ENCODE measurements at regions not wholly inside any gene's neighbourhood (a gene's known extent, or its start where the extent isn't known, plus 50 kb on each side); places are given as distances from the start of the nearest gene placed in this dataset.
"Not testable (repeated sequence)": the region's sequence is repeated elsewhere in the genome, so short reads cannot be mapped to it uniquely, and the experiment has no call there.

DNA sequence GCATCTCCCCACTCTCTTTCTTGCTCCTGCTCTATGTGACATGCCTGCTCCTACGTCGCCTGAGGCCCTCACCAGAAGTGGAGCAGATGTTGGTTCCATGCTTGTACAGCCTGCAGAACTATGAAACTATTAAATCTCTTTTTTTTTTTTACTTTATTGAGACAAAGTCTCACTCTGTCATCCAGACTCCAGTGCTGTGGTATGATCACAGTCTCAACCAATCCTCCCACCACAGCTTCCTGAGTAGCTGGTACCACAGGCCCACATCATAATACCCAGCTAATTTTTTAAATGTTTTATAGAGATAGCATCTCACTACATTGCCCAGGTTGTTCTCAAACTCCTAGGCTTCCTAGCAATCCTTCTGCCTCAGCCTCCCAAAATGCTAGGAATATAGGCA is 1067.7 kb downstream of the PCDH9 start:
- in situ Hi-C loops (cut with MboI; ENCODE audit: low pct_unique_long_range_greater_than_20kb, low sequenced_read_pairs): no loop called here
- no peak for DNase-seq

DNA sequence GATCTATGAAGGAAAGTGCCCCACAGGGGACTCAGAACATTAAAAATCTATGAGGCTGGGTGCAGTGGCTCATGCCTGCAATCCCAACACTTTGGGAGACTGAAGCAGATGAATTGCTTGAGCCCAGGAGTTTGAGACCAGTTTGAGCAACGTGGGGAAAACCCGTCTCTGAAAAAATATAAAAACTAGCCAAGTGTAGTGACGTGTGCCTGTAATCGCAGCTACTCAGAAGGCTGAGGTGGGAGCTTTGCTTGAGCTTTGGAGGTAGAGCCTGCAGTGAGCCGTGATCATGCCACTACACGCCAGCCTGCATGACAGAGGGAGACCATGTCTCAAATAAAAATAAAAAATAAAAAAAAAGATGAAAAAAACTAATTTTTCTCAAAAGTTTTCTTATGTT is 1070.6 kb downstream of the PCDH9 start:
- in situ Hi-C loops (cut with MboI; ENCODE audit: low pct_unique_long_range_greater_than_20kb, low sequenced_read_pairs): no loop called here
- no peak for DNase-seq

DNA sequence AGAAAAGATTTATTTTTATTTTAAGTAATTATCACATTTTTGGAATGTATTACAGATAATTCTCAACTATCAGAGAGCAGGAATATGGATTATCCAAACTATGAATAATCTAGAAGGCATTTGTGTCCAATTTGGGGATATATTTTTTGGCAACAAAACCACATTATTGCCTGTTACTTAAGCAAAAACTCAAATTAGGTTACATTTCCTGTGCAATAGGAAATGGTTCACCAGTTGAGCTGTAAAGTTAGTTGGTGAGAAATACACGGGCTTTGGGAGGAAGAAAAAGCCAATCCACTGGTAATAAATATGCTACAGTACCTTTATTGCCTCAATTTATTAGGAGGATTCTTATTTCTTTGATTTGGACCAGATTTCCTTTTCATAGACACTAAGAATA is 1075.2 kb downstream of the PCDH9 start:
- no peak for DNase-seq
- in situ Hi-C loops (cut with MboI; ENCODE audit: low pct_unique_long_range_greater_than_20kb, low sequenced_read_pairs): no loop called here

DNA sequence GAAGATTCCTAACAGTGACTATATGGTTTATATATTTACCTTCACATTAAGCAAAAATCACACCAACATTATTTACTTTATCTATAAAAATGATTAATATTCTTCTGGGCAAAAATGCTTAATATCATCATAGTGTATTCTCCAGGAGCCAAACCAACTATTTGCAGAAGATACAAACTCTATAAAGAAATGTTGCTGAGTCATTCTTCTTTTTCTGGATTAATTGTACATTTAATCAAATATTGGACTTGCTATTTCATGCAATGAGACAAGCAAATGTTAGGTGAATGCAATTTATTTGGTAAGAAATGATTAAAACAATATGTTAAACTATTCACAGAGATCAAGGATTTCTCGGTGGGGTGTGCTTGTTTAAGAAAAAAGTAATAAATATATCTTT is 1075.8 kb downstream of the PCDH9 start:
- in situ Hi-C loops (cut with MboI; ENCODE audit: low pct_unique_long_range_greater_than_20kb, low sequenced_read_pairs): no loop called here
- DNase-seq: no peak

DNA sequence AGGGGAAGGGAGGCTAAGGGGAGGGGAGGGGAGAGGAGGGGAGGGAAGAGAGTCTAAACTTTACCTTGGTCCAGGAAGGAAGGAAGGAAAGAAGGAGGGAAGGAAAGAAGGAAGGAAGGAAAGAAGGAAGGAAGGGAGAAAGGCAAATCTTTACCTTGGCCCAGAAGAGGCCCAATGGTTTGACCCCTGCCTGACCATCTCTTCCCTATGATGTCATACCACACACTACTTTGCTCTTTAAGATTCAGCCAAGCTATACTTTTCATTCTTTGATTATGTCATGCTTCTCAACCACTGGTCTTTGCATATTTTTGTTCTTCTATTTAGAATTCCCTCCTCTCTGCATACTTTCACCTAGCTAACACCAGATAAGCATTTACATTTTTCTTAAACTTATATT is 1077.5 kb downstream of the PCDH9 start:
- no peak for DNase-seq
- in situ Hi-C loops (cut with MboI; ENCODE audit: low pct_unique_long_range_greater_than_20kb, low sequenced_read_pairs): no loop called here

DNA sequence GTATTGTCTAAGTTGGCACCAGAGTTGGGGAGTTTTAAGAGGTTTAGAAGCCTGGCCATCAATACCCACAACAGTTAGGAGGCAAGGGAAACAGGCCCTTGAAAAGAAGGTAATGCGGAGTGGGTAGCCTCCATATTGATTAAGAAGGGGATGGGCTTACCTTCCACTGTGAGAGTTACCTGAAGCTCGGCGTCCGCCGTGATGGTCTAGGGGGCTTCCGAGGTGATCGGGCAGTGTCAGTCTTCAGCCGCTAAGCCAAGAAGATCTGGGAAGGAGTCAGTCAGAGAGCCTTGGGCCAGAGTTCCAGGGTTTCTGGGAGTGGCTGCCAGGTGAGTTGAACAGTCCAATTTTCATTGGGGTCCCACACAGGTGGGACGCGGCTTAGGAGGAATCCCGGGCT is 1085.8 kb downstream of the PCDH9 start:
- DNase-seq; in situ Hi-C loops (cut with MboI; ENCODE audit: low pct_unique_long_range_greater_than_20kb, low sequenced_read_pairs): not testable (repeated sequence)

DNA sequence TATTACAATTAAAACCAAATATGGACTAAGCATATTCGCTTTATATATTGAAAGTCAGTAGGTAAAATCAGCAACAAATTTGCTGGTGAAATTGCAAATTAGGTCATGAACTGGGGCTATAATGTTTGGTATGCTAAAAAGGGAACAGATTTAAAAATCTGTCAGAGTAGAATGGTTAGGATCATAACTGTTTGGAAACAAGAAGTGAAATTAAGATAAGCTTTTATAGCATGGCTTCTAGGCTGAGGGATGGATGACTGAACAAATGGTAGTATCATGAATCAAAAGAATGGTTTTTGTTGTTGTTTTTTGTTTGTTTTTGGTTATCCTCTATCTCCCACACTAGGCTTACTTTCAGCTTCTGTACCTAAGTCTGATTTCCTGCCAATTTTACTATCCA is 1090.4 kb downstream of the PCDH9 start:
- in situ Hi-C loops (cut with MboI; ENCODE audit: low pct_unique_long_range_greater_than_20kb, low sequenced_read_pairs): no loop called here
- DNase-seq: no peak

DNA sequence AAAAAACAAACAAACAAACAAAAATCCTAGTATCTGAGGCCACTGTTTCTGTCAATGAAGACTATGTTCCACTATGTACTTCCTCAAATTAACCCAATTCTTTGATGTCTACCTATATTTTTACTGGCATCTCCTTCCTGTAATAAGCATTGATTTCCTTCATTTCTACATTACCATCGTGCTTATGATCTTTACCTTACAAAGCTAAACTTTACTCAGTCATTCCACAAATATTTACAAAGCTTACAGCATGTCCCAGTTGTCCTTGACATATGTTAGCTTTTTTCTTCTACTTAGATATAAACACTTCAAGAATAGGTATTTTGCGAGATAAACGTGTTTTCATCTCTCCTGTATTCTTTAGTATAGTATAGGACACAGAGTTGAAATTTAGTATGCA is 1090.9 kb downstream of the PCDH9 start:
- in situ Hi-C loops (cut with MboI; ENCODE audit: low pct_unique_long_range_greater_than_20kb, low sequenced_read_pairs): no loop called here
- DNase-seq: no peak

DNA sequence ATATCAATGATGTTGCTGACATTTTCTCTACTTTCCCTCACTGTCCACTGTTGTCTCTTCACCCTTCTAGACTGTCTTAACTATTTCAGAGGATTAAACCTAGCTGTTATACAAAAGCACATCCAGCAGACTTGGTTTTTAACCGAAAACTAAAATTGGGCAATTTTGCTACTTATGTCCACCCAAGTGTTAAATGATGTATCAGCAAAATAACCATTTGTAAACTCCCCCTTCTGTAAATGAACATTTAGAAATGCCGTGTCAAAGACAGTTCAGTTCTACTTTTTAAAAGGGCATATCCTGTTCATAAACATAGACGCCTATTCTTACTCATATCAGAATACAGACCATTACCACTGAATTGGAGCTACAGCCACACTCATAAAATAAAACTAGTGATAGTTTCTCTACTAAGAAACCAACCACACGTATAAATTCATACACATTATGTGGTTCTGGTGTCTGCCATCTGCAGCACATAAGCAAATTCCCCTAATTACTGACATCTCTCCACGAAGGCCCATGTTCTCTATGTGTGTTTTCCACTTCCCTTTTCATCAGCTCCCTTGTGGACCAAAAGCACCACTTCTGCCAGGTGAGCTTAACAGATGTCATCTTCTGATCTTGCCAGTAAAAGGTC is 1091.8 kb downstream of the PCDH9 start:
- in situ Hi-C loops (cut with MboI; ENCODE audit: low pct_unique_long_range_greater_than_20kb, low sequenced_read_pairs): no loop called here
- DNase-seq: no peak

DNA sequence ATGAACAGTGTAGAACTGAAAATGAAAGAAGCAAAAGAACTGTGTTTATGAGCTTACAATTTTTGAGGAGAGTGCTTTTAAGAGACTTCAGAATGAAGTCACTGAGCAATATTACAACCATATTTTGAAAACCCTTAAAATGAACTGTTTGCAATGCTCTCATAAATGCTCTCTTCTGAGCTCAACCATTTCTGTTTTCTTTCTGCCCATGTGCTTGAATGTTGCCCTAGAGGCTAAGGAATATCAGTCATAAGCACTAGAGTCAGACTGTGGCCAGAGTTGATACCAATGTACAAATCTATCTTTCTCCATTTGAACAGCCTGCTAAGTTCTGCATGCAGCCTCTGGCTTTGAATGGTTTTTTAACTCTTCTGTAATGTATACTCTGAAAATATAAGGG is 1092.8 kb downstream of the PCDH9 start:
- in situ Hi-C loops (cut with MboI; ENCODE audit: low pct_unique_long_range_greater_than_20kb, low sequenced_read_pairs): no loop called here

DNA sequence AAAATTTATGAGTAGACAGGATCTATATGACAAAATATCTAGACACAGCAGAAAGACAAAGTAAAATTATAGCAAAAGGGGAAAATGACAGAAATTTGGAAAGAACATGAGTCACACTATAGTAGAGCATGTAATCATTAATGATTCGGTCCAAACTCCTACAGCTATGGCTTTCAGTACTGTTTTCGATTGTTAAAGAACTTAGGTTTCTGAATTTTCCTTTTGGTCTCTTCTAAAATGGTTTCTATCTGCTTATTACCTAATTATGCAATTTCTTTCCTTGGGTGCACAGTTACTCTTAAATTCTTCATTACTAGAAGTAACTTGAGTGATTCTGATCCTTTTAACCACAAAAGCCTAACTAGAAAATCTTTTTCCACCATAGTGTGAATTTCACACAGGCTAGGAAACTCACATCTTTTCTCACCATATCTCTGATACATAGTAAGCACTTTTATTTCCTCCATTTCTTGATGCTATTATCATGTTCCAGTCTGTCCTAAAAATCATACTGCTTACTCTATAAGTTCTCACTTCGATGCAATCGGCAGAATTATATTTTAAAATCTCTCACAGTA is 1101.4 kb downstream of the PCDH9 start:
- DNase-seq: no peak
- in situ Hi-C loops (cut with MboI; ENCODE audit: low pct_unique_long_range_greater_than_20kb, low sequenced_read_pairs): no loop called here

More for the DNA sequence above, 1092.8 kb downstream of the PCDH9 start:
- DNase-seq: no peak

DNA sequence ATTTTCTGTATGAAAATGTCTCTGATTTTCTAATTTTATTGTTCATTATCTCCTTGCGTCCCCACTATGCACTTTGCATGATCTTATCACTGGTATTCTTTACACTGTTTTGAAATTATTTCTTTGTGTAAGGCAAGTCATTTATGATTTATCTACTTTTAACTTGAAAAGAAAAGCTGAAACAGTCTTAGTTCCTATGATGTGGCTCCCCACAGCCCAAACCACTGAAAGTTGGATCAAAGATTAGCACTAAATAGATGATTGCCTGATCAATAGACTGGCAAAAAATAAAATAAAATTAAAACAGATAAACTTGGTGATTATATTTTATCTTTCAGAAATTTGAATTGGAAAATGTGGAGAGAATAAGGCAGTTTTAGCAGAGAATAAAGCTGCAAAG is 1101.9 kb downstream of the PCDH9 start:
- in situ Hi-C loops (cut with MboI; ENCODE audit: low pct_unique_long_range_greater_than_20kb, low sequenced_read_pairs): no loop called here

DNA sequence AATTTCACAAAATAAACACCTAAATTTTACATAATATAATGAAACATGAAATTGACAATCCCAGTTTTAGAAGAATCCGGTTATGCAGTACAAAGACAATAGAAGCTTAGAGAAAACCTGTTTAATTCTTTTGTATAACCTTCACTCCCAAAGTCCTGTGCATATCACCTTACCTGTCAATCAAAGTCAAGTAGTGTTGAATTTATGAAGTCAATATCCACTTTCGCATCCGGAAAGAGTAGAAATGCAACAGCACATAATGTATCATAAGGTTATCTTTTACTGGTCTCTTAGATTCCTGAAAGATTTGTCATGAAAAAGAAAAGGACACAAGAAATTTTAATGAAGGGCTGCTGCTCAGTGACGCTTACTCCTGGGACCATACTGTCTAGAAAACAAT is 1112.6 kb downstream of the PCDH9 start:
- no peak for DNase-seq
- in situ Hi-C loops (cut with MboI; ENCODE audit: low pct_unique_long_range_greater_than_20kb, low sequenced_read_pairs): no loop called here

More for the DNA sequence above, 1101.9 kb downstream of the PCDH9 start:
- DNase-seq: no peak

DNA sequence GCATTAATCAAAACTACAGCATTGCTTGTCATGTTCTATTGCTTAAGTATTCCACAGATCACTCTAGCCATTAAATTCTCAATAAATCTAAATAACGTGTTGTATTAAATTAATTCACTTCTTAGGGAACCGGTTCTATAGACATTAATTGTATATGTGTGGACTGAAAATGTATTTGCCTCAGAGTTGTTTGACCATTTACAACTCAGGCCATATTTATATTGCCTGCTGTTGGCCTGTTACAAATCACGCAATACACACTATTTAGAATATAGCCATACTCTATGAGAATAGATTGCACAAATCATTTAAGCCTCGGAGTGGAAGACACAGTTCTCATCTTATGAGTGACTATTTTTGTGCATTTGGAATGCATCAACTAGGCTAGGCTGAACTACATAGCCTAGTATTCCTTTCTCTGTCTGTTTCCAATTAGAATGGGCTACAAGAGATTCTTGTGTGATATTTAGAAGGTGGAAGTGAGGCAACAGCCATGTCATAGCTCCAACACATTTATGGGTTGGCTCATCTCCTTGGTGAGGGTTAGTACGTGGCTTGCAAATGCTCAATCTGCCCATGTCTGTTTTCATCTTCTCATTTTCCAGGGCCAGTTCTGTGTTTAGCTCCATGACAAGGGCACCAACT is 1116.1 kb downstream of the PCDH9 start:
- in situ Hi-C loops (cut with MboI; ENCODE audit: low pct_unique_long_range_greater_than_20kb, low sequenced_read_pairs): no loop called here
- no peak for DNase-seq

DNA sequence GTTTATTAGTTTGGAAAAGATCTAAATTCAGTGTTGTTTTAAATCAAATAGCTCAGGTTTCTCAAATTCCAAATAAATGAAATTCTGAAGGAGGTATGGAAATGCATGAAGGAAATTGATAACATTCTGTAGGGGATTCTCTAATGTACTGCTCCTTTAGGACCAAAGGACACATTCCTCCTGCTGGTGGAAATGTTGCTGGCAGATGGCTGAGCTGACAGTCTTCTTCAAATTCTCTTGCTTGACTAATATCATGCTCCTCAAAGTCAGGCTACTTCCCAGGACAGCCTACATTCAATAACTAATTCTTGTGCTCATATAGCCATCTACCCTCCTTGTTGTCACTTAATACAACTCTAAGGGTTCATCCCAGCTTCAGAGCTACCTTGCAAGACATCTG is 1118.5 kb downstream of the PCDH9 start:
- no peak for DNase-seq
- in situ Hi-C loops (cut with MboI; ENCODE audit: low pct_unique_long_range_greater_than_20kb, low sequenced_read_pairs): no loop called here

DNA sequence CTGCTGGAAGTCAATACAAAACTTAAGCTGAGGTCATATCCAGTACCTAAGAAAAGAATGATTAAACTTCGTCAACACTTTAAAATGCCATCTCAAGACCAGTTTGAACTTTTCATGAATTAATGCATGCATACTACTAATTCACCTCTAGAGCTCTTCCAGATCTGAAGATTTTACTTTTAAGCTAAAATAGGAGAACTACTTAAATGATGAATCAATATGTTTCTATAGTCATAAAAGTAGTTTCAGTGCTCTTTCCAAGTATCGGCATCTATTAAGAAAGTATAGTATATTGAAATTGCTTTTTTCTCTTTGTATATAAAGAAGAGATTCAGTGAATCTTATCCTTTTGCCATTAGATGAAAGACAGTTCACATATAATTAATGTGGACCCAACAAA is 1123.9 kb downstream of the PCDH9 start:
- in situ Hi-C loops (cut with MboI; ENCODE audit: low pct_unique_long_range_greater_than_20kb, low sequenced_read_pairs): no loop called here
- DNase-seq: no peak

DNA sequence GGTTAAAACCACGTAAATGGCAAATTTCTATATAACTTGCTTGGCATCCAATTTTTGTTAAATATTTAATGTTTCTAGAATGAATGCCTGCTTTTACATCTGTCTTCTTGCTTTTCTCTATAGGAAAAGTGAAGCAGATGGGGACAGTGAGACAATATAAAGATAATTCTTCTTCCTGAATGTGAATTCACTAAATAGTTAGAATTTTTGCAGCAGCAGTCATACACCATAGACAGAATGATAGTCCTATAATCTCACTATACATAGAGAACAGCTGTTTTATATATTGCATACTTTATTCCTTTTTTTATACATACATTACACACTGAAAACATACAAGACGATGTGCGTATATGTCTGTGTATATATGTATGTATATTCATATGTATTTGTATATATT is 1127.3 kb downstream of the PCDH9 start:
- in situ Hi-C loops (cut with MboI; ENCODE audit: low pct_unique_long_range_greater_than_20kb, low sequenced_read_pairs): no loop called here
- no peak for DNase-seq

DNA sequence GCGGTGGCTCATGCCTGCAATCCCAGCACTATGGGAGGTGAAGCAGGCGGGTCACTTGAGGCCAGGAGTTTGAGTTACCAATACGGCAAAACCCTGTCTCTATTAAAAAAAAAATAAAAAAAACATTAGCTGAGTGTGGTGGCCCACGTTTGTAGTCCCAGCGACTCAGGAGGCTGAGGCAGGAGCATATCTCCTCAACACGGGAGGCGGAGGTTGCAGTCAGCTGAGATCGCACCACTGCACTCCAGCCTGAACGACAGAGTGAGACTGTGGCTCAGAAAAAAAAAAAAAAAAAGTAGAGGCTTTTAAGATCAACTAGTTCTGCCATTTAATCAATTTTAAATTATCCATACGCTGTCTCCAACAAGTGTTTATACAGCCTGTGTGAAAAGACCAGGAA is 1130.3 kb downstream of the PCDH9 start:
- no peak for DNase-seq
- in situ Hi-C loops (cut with MboI; ENCODE audit: low pct_unique_long_range_greater_than_20kb, low sequenced_read_pairs): no loop called here

DNA sequence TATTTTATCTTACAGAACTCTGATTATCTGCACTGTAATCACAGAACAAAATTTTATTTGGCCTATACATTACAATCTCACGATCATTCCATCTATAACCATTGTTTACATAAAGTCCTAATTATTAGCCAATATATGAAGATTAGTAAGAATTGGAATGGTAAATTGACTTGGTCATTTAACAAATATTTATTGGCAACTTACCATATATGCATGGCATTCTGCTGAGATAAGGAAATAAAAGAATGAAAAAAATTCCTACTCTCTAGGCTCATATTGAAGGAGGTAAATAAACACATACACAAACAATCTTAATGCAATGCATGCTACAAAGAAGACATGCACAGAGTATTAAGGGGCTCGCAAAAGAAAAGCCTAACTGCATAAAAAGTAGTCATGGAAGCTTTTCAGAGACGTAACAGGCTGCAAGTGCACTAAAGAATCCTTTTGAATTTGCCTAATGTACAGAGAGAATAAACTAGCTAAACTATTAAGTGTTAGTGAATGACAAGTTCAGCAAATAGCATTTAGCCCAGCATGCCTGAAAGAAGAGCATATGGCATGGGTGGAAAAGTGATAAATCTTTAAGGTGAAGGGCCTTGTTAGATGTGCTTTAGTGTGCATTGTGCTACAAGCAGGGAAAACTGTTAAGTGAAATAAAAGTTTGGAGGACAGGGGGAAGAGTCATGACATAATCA is 1131.1 kb downstream of the PCDH9 start:
- in situ Hi-C loops (cut with MboI; ENCODE audit: low pct_unique_long_range_greater_than_20kb, low sequenced_read_pairs): no loop called here
- DNase-seq: no peak

DNA sequence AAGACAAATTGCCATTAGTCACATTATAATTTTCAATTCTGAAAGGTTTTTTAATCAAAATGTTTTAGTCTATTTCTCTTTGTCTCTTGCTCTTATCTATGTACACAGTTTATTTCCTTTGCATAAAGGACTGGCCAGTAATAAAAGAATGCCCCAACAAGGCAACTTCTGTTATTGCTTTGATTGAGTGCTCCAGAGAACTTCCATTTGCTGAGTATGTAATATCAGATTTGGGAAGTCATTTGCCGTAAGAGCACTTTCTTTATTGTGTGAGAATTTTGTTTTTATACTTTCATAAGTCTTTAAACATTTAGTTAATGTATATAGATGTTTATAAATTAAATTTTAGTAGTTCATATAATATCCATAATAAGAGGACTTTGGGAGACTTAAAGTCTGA is 1140.4 kb downstream of the PCDH9 start:
- in situ Hi-C loops (cut with MboI; ENCODE audit: low pct_unique_long_range_greater_than_20kb, low sequenced_read_pairs): no loop called here
- no peak for DNase-seq

All from KBM-7 (cell line).